Karpas-422 (cell line): ENCODE measurements at regions not wholly inside any gene's neighbourhood (a gene's known extent, or its start where the extent isn't known, plus 50 kb on each side); places are given as distances from the start of the nearest gene placed in this dataset.
A peak's percentile ranks its signal among the peaks of the same experiment; 100 is the strongest.
"Not testable (repeated sequence)": the region's sequence is repeated elsewhere in the genome, so short reads cannot be mapped to it uniquely, and the experiment has no call there.

Source experiments
- DNase-seq: peaks from one replicate; pipeline ENCODE4 v3.0.0-alpha.2; 2015
- H2AFZ ChIP-seq: fragments of 200-600 bp; sonication (generic); 2 replicates; pipeline ENCODE4 v1.6.1; 2014; ENCODE audit warnings: antibody characterized with exemption, low read length, mixed read lengths
- H3K27ac ChIP-seq: fragments of 200-600 bp; sonication (generic); 2 replicates; pipeline ENCODE4 v1.5.1; 2014; ENCODE audit warnings: mild to moderate bottlenecking, low read length, moderate library complexity
- H3K27me3 ChIP-seq: fragments of 200-600 bp; sonication (generic); 2 replicates; pipeline ENCODE4 v1.6.1; 2014; ENCODE audit warnings: low read length, mixed read lengths
- H3K36me3 ChIP-seq: fragments of 200-600 bp; sonication (generic); 2 replicates; pipeline ENCODE4 v1.6.1; 2014; ENCODE audit warnings: low read length, mixed read lengths; ENCODE audit not compliant: insufficient read depth
- H3K4me1 ChIP-seq: fragments of 200-600 bp; sonication (generic); 2 replicates; pipeline ENCODE4 v1.6.1; 2014; ENCODE audit warnings: mild to moderate bottlenecking, low read length, mixed read lengths
- H3K4me2 ChIP-seq: fragments of 200-600 bp; sonication (generic); 2 replicates; pipeline ENCODE4 v1.6.1; 2014; ENCODE audit warnings: low read length, low read depth, mild to moderate bottlenecking; ENCODE audit not compliant: poor library complexity, severe bottlenecking
- H3K4me3 ChIP-seq: fragments of 200-600 bp; sonication (generic); 2 replicates; pipeline ENCODE4 v1.5.1; 2014; ENCODE audit warnings: mild to moderate bottlenecking, antibody characterized with exemption, low read length, mixed read lengths
- H3K79me2 ChIP-seq: fragments of 200-600 bp; sonication (generic); 2 replicates; pipeline ENCODE4 v1.6.1; 2014; ENCODE audit warnings: mild to moderate bottlenecking, low read length, mixed read lengths
- H3K9ac ChIP-seq: fragments of 200-600 bp; sonication (generic); 2 replicates; pipeline ENCODE4 v1.6.0; 2014; ENCODE audit warnings: low read length
- H3K9me2 ChIP-seq: fragments of 200-600 bp; sonication (generic), shearing (Covaris generic); replicated peaks from 2 replicates; pipeline ENCODE4 v1.6.0; 2014; ENCODE audit warnings: mild to moderate bottlenecking, low read length, moderate library complexity; ENCODE audit not compliant: insufficient read depth
- H3K9me3 ChIP-seq: fragments of 300-700, 200-600 bp; sonication (generic); 2 replicates; pipeline ENCODE4 v1.6.1; 2014; ENCODE audit warnings: low read length, mixed read lengths
- H4K20me1 ChIP-seq: fragments of 200-600 bp; sonication (generic); 2 replicates; pipeline ENCODE4 v1.6.1; 2014; ENCODE audit warnings: mild to moderate bottlenecking, antibody characterized with exemption, low read length, low read depth; ENCODE audit not compliant: insufficient read depth

DNA sequence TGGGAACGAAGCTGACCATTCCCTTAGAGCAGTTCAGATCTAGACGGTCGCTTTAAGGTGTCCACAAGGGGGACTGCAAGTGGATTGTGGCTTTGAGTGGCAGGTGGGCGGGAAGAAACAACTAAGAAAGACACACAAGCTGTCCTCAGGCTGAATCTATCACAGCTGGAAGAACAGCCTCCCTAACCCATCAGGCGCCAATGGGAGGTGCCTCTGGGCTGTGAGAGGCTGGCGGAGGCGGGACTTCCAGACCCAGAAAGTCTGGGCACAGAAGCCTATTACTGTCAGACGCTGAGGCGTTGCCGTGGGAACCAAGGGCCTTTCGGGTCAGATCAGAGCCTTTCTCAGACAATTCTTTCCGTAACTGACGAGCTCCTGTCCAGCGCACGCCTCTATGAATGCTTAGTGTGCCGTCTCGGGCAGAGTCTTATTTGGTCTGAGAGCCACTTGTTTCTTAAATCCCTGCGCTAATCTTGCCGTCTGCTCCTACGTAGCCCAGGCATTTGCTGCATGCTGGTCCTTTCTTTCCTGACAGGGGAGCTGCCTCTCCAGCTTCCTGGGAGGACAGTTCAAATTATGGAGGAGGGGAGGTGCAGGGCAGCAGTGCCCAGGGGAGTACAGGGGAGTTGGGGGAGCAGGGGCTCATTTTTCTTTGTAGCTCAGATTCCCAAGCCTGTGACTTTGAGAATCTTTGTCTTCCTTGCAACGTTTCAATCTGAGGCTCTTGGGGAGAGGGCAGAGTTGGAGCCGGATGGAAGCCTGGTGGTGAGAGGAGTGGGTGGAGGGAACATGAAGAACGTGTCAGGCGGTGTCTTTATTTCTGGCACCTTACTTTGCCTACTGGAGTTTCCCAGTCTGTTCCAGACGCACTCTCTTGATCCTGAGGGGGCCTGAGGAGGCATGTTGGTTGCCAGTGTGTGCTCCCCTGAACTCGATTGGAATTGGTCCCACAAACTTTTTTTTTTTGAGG, 618.7 kb downstream of the KCNJ18 start:
- no peak overlapping the region for H3K27ac ChIP-seq
- H3K4me2 ChIP-seq = no peak overlapping the region
- H2AFZ ChIP-seq = no peak overlapping the region
- H3K79me2 ChIP-seq = no peaks in the 10 kb centered on the region
- no peaks in the 10 kb centered on the region for H3K9me3 ChIP-seq
- no peaks in the 10 kb centered on the region for H3K9me2 ChIP-seq
- no peaks in the 10 kb centered on the region for H3K27me3 ChIP-seq
- H3K4me1 ChIP-seq = no peaks in the 10 kb centered on the region
- H3K36me3 ChIP-seq = no peaks in the 10 kb centered on the region
- H3K4me3 ChIP-seq = no peak overlapping the region
- H4K20me1 ChIP-seq = no peaks in the 10 kb centered on the region
- no peak overlapping the region for H3K9ac ChIP-seq
- DNase-seq = peak; percentile 55

DNA sequence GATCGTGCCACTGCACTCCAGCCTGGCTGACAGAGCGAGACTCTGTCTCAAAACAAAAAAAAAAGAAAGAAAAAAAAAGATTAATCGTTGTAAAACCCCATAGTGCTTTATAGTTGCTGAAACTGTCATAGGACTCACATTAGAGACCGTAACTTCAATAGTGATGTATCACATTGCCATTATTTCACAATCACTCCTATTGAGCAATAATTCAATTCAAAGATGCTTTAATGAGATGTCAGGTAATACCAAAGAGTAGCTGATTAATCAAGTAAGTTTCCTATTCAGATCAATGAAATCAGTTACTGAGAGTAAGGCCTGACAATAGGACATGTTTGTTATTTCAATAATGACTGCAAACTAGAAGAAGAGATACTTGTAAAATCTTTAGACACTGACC, 628.7 kb downstream of the KCNJ18 start:
- not testable (repeated sequence) for H3K9me3 ChIP-seq, H3K4me3 ChIP-seq, H3K4me1 ChIP-seq, H3K36me3 ChIP-seq, H3K27me3 ChIP-seq, H4K20me1 ChIP-seq, DNase-seq, H3K9me2 ChIP-seq, H3K27ac ChIP-seq, H3K4me2 ChIP-seq, H2AFZ ChIP-seq, H3K79me2 ChIP-seq, H3K9ac ChIP-seq

DNA sequence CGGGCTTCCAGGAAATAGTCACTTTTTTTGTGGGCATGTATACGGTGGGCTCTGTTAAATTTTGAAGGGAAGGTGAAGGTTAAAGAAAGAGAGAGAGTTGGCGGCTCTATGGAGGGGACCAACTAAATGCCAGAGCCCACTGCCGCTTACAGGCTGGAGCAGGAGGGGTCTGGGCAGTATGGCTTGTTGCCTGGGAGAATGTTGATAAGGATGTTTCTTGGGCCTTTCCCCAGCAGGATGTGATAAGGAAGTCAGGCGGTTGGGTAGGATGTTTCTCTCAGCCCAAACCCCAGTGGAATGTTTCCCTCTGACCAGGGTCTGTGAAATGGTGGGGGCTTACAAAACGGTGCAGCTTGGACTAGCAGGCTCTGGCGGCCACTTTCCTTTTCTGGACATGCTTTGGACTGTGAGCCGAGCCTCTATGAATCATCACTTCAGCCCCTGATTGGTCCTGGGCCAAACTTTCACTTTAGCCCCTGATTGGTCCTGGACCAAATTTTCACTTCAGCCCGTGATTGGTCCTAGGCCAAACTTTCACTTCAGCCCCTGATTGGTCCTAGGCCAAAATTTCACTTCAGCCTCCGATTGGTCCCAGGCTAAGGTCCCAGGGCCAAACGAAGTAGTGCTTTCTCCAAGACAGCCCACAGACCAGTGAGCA, 630.7 kb downstream of the KCNJ18 start:
- not testable (repeated sequence) for H2AFZ ChIP-seq, H3K9me2 ChIP-seq, H3K9ac ChIP-seq, H3K9me3 ChIP-seq, H3K4me3 ChIP-seq, H3K79me2 ChIP-seq, H3K4me1 ChIP-seq, H3K27me3 ChIP-seq, H4K20me1 ChIP-seq, H3K36me3 ChIP-seq, H3K4me2 ChIP-seq, H3K27ac ChIP-seq
- DNase-seq = peak; percentile 44

DNA sequence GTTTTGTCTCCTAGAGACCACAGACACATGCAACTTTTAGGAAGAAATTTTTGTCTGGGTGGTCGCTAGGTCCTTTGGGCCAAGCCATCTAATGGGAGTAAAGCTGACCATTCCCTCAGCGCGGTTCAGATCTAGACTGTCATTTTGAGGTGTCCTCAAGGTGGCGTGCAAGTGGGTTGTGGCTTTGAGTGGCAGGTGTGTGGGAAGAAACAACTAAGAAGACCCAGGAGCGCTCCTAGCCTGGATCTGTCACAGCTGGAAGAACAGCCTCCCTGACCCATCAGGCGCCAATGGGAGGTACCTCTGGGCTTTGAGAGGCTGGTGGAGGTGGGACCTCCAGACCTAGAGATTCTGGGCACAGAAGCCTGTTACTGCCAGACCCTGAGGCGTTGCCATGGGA, 645.1 kb downstream of the KCNJ18 start:
- Histone ChIP-seq H3K9ac (no peak overlapping the region), H4K20me1 (no peaks in the 10 kb centered on the region), H3K4me3 (no peak overlapping the region), H3K27me3 (no peaks in the 10 kb centered on the region), H3K4me2 (no peak overlapping the region), H3K4me1 (no peaks in the 10 kb centered on the region), H2AFZ (no peak overlapping the region), H3K9me2 (no peaks in the 10 kb centered on the region), H3K36me3 (no peaks in the 10 kb centered on the region), H3K9me3 (no peaks in the 10 kb centered on the region), H3K27ac (no peak overlapping the region), H3K79me2 (no peaks in the 10 kb centered on the region)
- DNase-seq = no peak

DNA sequence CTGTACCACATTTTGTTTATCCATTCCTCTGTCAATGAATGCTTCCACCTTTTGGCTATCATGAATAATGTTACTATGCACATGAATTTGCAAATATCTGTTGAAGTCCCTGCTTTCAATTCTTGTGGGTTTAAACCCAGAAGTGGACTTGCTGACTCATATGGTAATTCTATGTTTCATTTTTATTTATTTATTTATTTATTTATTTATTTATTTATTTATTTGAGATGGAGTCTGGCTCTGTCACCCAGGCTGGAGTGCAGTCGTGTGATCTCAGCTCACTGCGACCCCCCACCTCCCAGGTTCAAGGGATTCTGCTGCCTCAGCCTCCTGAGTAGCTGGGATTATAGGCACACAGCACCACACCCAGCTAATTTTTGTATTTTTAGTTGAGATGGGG, 664.3 kb downstream of the KCNJ18 start:
- DNase-seq, H3K9ac ChIP-seq, H3K27ac ChIP-seq, H2AFZ ChIP-seq, H3K9me2 ChIP-seq, H3K79me2 ChIP-seq, H3K4me2 ChIP-seq, H3K4me1 ChIP-seq, H3K36me3 ChIP-seq, H3K9me3 ChIP-seq, H3K4me3 ChIP-seq, H4K20me1 ChIP-seq, H3K27me3 ChIP-seq: not testable (repeated sequence)

DNA sequence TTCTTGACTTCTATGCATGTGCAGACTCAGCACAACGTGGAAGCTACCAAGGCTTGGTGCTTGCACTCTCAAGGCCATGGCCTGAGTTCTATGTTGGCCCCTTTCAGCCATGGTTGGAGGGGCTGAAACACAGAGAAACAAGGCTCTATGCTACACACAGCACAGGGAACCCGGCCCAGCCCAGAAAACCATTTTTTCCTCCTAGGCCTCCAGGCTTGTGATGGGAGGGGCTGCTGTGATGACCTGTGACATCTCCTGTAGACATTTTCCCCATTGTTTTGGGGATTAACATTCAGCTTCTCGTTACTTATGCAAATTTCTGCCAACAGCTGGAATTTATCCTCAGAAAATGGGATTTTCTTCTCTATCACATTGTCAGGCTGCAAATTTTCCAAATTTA, 678.7 kb downstream of the KCNJ18 start:
- not testable (repeated sequence) for H3K4me2 ChIP-seq, DNase-seq, H3K9me3 ChIP-seq, H3K4me3 ChIP-seq, H4K20me1 ChIP-seq, H3K9ac ChIP-seq, H2AFZ ChIP-seq, H3K4me1 ChIP-seq, H3K36me3 ChIP-seq, H3K9me2 ChIP-seq, H3K79me2 ChIP-seq, H3K27me3 ChIP-seq, H3K27ac ChIP-seq

DNA sequence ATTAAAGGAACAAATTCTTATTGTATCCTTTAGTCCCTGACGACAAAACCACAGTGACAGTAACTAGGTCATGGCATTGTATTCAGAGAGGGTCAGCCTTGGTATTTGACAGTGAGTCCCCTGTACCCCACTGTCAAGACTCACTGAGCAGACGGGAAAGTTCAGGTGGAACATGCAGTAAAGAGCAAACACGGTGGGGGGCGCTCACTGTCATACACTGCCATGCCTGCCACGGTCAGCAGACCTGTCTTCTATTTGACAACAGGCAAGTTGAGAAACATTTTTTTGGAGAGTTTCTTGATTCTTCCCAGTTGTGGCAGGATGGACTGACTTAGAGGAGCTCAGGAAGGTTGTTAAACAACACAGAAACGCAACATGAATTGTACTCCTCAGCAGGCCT, 681.6 kb downstream of the KCNJ18 start:
- no peaks in the 10 kb centered on the region for H4K20me1 ChIP-seq
- no peak overlapping the region for H3K9ac ChIP-seq
- no peaks in the 10 kb centered on the region for H3K4me1 ChIP-seq
- no peak overlapping the region for H2AFZ ChIP-seq
- no peak overlapping the region for H3K27ac ChIP-seq
- no peak overlapping the region for H3K4me2 ChIP-seq
- H3K9me3 ChIP-seq = no peaks in the 10 kb centered on the region
- H3K4me3 ChIP-seq = no peak overlapping the region
- H3K79me2 ChIP-seq = no peaks in the 10 kb centered on the region
- no peaks in the 10 kb centered on the region for H3K9me2 ChIP-seq
- DNase-seq = peak; percentile 71
- no peaks in the 10 kb centered on the region for H3K27me3 ChIP-seq
- H3K36me3 ChIP-seq = no peaks in the 10 kb centered on the region

DNA sequence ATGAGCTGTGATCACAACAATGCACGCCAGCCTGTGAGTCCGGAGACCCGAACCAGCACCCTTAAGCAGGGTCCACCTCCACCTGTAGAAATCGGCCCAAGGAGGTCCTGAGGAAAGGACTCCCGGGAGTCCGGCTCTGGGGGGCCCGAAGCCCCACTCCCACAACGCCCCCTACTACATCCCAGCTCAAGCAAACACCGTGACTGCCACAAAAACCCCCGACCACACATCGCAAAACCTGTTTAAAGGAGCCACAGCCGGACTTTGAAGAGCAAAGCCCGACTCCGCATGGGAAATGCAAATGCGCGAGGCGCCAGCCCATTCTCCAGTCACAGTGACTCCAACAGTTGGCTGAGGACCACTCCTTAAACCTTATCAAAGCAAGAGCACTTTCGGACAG, 682.4 kb downstream of the KCNJ18 start:
- no peak overlapping the region for H2AFZ ChIP-seq
- no peak for DNase-seq
- no peak overlapping the region for H3K4me2 ChIP-seq
- H3K4me3 ChIP-seq = no peak overlapping the region
- no peaks in the 10 kb centered on the region for H3K4me1 ChIP-seq
- no peaks in the 10 kb centered on the region for H4K20me1 ChIP-seq
- H3K36me3 ChIP-seq = no peaks in the 10 kb centered on the region
- no peaks in the 10 kb centered on the region for H3K79me2 ChIP-seq
- no peaks in the 10 kb centered on the region for H3K27me3 ChIP-seq
- H3K9me3 ChIP-seq = no peaks in the 10 kb centered on the region
- no peaks in the 10 kb centered on the region for H3K9me2 ChIP-seq
- H3K9ac ChIP-seq = no peak overlapping the region
- no peak overlapping the region for H3K27ac ChIP-seq
